CD4-positive, alpha-beta T cell treated with Interleukin-2 at 100 ng/mL for 4 hours (primary cell): ENCODE measurements at regions not wholly inside any gene's neighbourhood (a gene's known extent, or its start where the extent isn't known, plus 50 kb on each side); places are given as distances from the start of the nearest gene placed in this dataset.

Experiments
- DNase-seq: peaks from one replicate; pipeline ENCODE4 v3.0.0-alpha.2; 2020; ENCODE audit warnings: low spot score

DNA sequence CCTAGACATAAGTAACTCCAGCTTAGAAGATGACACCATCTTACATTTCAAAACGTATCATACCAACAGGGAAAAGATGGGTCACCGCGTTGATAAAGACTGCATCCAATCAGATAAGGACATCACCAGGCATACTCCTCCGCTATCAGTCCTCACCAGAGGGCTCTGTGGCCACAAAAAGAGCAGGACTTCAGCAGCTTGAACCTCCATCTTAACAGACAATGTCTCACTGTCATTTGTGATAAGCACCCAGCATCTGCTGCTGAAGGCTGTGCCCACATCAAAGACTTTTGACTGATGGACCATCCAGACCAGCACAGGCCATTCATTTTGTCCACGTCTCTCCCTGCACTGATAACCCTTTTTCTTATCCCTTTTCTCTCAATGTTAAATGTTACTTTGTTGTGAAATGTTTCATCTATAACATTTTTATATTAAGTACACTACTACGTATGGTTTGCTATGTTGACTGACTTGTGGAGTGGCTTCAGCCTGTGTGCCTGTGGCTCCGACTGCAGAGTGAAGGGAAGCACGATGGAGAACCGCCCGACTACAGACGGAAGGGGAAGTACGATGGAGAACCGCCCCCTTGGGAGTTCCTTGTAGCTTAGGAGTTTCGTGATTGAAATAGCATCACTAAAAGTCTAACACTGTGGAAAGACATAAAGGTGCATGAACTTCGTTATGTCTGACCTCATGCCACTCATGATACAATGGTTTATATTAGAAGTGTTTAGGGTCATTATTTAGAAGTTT lies 595.4 kb upstream of the AGA start:
- no peak for DNase-seq

DNA sequence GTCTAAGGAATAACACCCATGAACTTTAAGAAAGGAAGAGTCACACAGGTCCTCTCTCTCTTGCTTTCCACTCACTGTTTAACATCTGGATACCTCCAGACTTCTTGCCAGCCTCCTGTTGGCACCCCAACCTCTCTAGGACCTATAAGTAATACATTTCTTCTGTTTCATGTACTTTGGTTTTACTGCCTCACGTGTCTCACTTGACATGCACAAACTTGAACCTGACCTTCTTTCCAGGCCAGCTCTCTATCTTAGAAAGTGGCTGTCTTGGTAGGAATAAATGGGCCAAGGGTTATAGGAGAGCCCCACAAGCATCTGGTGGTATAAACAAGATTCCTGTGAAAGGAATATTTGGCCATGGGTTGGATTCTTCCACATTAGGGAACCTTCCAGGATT lies 614.8 kb upstream of the AGA start:
- no peak for DNase-seq

DNA sequence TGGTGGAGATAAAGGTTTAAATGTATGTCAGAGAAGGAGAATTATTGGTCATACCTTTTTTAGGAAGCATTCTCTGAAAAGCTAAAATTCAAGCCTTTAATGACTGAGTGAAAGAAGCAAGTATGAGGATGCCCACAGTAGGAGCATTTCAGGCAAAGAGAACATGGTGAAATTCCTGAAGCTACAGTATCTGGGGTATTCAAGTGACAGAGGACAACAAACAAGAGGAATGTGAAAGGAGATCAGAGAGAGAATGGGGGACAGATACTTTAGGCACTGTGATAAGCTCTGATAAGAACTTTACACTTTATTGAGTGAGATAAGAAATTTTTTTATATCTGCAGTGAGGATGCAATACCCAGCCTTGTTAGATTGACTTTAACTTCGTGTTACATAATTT lies 621.3 kb upstream of the AGA start:
- no peak for DNase-seq

DNA sequence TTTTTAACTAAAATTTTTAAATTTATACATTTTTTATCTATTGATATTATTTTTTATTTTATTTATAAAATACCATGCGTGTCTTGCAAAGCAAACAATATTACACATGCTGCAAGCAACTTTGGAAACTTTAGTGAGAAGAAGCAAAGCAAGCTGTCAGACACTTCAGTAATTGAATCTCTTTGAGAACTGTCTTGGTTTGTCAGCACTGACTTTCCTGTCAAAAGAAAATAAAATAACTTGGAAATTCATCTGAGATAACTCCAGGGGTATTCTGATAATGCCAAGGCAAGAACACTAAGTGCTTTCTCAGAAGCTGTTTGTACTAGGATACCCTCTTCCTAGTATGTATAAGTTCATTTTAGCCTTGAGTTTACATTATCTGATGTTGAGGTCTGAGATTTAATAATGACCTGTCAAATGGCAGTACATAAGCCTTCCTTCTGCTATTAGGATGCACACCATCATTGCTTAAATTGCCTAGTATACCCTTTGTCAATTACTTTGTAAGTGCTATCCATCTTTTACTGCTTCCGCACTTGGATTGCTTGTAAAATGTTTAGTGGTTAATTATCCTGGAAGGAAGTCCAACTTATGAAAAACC lies 624.2 kb upstream of the AGA start:
- DNase-seq: no peak

DNA sequence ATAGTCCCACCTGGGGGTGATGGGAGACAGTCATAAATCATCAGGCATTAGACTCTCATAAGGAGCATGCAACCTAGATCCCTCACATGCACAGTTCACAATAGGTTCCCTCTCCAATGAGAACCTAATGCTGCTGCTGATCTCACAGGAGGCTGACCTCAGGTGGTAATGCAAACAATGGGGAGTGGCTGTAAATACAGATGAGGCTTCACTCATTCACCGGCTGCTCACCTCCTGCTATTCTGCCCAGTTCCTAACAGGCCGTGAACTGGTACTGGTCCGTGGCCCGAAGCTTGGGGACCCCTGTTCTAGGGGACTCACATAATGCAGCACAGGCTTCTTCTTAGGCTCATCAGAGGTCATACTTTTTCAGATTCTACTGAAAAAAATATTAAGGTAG lies 625.9 kb upstream of the AGA start:
- no peak for DNase-seq

DNA sequence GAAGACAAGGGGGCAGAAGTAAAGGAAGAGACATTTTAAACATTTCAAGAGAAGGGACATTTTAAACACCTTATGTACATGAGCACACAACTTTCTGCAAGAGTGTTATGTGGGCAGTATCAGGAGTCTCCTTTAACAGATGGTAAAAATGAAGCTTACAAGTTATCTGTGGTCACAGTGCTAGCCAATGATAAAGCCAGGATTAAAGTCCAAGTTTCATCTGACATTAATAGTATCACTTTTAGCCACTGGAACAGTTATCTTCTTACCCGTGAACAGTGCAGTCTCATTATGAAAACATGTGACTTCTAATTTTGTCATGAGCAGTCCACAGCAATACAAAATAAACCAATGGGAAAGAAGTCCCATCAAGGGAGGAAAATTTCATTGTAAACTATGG lies 627.9 kb upstream of the AGA start:
- DNase-seq: no peak

DNA sequence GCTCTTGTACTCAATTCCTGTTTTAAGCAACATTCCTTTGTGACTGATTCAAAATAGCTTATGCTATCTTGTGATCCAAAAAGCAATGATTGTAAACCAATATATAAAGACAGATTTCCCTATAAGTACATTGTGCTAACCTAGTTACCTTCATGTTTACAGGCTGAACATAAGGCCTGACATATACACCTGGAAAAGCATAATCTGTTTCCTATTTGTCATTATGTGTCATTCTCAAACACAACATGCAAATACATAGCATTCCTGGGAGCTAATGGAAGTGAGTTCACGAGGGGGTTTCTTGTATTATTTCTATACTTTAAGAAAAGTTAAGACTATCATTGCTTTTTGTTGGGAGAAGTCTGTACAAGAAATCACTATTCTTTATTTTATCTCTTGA lies 638.1 kb upstream of the AGA start:
- DNase-seq: no peak

DNA sequence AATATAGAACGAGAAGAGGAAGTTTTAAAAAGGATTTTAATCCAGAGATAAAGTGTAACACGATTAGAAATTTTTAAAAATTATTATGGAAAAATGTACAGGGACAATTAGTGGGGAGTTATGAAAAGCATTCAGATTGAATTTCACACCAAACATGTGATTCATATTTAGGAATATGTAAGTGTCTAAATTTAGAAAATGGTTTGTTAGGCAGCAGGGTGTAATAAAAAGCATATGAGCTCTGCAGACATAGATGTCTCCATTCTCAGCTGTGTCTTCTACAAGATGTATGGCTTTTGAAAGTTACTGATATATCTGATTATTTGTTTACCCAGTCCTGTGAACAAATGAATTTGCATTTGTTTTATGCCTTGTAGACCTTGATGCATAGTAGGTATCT lies 638.9 kb upstream of the AGA start:
- DNase-seq: no peak

DNA sequence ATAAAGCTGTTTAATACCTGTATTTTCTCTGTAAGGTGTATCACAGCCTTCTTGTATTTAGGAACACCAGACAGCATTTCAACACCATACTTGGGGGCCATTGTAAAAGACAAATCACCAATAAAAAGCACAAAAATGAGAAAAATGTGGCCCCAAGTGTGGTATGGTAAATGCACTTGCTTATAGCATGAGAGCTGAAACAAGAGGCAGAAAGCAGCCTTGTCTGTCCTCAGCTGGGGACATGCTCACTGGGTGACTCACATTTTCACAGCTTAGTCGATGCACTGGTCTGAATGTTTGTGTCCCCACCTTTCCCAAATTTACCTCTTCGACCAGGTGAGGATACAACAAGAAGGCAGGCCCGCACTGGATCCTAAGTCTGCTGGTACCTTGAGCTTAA lies 639.7 kb upstream of the AGA start:
- DNase-seq: no peak

DNA sequence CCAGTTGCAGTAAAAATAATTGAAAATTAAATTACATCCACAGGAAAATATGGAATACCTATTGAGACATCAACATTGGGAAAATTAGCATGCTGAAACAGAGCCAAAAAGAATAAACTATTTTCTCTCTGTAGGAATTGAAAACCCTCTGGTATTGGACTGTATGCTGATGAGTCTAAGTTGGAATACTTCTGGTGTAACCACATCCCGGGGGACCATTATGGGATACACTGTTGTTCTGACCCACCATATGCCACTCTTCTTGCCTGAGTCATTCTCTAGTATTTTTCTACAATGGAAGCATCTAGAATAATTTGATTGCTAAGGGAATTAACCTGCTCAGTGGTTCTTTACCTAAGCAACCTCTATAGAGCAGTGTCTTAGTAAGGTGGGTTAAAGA lies 640.7 kb upstream of the AGA start:
- no peak for DNase-seq

DNA sequence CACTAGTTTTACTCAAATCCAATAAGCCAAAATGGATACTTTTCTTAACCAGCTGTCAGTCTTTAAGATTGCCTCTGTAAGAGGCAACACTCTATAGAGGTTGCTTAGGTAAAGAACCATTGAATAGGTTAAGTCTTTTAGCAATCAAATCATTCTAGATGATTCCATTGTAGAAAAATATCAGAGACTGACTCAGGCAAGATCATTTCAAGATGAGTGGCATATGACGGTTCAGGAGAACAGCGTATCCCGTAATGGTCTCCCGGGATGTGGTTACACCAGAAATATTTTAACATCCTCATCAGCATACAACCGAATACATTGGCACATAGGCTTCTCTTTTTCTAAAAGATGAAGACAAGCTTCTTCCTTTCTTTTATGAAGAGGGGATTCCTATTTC lies 641.7 kb upstream of the AGA start:
- no peak for DNase-seq

DNA sequence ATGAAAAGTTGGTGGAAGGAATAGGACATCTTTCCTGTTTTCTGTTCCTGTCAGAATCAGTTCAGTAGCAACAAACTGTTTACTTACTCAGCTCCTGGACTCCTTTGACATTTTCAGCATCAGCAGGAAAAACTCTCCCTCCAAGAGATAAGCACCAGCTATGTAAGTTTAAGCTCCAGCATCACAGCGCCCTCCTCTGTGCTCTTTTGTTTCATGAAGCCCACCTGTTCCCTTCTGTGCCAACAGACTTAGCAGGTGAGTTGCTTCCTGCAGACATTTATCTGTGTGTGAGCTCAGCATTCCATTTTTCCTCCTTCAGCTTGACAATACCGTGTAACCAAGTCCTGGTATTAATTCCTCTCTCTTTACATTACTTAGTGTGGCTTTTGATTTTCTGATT lies 644.1 kb upstream of the AGA start:
- no peak for DNase-seq

DNA sequence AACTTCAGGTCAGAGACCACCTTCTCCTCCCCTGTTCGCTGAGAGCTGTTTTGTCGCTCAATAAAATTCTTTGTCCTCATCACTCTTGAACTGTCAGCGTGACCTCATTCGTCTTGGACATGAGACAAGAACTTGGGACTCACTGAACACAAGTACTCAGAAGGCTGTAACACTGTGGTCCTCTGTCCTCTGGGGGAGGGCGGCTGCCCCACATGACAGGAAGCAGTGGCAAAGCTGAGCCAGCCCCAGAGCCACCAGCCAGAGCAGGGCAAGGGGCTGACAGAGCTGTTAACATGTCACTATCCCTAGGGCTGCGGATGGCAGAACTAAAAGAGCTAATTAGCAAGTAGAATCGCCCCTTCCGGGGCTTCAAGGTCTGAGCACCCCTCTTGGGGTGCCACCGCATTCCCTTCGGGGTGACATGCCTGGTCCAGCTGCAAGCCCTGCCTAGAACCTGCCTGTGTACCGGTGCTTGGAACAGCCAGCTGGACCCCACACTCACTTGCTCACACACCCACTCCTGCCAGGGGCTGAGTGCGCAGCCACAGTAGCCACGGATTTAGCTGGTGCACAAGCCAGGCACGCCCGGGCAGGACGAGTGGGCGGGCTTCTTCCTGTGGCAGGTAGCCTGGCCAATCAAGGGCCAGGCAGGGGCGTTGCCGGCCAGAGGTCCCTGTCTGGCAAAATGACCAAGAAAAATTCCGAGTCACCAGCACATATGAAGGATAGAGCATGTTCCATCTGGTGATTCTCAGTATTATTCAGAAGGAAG lies 648.6 kb upstream of the AGA start:
- no peak for DNase-seq

DNA sequence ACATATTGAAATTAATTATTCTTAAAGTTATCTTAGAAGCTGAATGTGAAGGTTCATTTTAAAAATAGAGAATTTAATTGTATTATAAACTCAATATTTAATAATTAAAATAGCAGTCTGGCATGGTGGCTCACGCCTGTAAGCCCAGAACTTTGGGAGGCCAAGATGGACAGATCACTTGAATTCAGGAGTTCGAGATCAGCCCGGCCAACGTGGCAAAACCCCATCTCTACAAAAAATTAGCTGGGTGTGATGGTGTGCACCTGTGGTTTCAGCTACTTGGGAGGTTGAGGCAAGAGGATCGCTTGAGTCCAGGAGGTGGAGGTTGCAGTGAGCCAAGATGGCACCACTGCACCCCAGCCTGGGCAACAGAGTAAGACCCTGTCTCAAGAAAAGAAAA lies 659.9 kb upstream of the AGA start:
- no peak for DNase-seq

DNA sequence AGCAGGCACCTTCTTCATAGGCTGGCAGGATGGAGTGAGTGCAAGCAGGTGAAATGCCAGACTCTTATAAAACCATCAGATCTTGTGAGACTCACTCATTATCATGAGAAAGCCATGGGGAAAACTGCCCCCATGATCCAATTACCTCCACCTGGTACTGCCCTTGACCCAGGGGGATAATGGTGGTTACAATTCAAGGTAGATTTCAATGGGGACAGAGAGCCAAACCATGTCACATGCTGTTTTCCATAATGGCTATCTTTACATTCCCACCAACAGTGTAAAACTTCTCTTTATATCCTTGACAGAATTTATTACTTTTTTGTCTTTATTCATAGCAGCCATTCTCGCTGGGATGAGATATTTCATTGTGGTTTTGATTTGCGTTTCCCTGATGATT lies 663.0 kb upstream of the AGA start:
- no peak for DNase-seq

DNA sequence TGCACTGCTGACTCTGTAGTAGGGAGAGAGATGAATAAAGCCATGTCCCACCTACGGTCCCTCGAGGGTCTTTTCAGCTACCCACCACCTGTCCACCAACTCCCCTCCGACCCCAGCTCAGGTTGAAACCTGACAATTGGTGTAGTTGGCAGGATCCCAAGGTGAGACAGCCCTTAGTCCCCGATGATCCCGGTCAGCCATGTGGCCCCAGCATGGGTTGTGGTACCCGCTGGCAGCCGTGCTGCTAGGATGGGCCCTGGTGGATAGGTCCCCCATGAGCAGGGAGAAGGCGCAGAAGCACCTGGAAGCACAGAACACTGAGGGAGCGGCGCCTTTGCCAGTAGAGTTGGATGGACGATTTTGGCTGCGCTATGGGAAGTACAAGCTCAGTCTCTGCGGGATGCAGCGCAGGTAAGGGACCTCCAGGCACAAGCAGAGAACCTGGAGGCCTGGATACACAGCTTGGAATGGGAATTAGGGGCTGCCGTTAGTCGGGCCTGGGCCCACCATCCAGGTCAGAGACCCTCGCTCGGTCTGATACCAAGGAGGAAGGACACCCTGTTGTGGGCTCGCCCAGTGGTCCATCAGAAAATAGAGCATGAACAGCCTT lies 694.6 kb upstream of the AGA start:
- DNase-seq: no peak

DNA sequence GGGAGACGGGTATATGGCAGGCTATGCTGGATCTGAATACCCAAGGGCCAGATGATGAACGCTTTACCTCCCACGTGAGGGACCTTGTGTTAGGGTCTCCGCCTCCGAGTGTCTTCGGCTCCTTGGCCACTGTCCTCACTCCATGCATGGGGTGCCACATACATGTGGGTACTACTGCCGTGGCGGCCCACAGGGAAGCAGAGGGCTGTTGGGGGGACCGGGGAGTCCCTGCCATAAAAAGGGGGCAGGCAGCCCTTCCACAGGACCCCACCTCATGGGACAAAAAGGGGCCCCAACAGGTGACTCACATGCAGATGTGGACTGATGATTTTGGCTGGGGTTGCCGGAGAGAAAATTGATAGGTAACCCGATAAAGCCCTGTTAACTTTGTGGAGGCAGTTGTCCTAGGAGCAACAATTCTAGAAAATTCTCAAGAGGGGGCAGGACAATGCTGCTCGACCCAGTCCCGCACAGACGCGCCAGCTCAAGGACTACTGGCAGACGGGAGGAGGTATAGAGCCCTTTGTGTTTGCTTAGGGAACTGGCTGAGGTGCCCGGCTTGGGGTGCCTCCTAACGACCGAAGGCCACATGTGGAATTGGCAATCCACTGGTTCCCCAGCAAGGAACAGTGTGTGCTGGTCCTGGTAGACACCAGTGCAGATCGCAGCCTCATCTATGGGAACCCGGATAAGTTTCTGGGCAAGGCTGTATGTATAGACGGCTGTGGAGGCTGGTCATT lies 695.7 kb upstream of the AGA start:
- no peak for DNase-seq

DNA sequence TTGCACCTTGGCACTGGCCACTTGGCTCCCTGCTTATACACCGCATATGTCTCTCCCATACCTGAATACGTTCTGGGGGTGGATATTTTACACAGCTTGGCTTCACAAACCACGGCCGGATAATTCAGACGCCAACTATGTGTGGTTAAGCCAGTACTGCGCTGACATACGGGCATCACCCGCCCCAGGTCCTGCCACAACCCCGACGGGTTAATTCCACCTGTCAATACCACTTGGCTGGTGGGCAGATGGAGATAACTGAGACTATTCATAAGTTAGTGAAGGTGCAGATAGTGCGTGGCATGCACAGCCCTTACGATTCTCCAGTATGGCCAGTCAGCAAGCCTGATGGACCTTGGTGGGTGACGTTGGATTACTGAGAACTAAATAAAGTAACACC lies 696.3 kb upstream of the AGA start:
- DNase-seq: no peak

DNA sequence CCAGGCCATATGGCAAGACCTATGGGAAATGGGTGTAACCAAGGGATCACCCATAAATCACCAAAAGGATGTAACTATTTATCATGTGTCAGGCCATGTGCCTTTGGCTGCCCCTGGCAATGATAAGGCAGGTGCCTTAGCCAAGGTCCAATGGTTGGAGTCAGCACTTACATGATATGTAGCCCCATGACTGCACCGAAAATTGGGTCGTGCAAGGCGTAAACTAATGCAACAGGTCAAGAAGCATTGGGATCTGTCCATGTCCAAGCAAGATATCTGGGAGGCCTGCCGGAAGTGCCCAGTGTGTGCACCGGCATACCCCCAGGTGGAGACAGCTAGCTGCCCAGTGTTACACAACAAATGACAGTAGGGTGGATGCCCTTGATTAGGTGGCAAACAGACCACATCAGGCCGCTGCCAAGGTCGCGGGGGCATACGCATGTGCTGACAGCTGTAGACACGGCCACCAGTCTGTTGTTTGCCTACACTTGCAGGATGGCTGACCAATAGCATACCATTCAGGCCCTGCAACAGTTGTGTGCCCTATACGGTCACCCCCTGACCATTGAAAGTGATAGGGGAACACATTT lies 698.2 kb upstream of the AGA start:
- no peak for DNase-seq

DNA sequence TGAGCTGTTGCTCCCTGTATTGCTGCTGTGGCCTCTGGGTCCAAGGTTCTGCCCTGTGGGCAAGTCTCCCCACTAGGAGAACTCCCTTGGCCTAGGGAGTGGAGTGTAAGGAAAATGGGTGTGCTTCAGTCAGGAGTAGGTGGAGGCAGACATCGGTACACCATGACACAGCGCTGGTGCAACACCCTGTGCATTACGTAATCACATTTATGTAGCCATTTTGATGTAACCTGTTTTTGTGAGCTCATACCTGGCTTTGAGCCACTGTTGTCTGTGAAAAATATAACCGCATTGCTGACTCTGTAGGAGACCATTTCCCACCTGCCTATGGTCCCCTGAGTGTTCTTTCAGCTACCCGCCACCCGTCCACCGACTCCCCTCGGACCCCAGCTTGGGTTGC lies 700.5 kb upstream of the AGA start:
- no peak for DNase-seq

DNA sequence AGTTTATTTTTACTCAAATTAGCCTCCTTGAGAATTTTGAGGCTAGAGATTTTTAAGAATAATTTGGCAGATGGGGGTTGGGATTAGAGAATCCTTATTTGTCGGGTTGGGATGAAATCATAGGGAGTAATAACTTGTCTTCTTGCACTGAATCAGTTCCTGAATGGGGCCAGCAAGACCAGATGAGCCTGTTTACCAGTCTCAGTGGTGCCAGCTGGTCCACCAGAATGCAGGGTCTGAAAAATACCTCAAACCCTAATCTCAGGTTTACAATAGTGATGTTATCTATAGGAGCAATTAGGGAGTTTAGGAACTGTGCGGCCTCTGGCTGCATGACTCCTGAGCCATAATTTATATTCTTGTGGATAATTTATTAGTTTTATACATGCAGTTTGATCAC lies 705.9 kb upstream of the AGA start:
- DNase-seq: no peak
